ENCODE measurements at regions not wholly inside any gene's neighbourhood (a gene's known extent, or its start where the extent isn't known, plus 50 kb on each side); places are given as distances from the start of the nearest gene placed in this dataset.
"Not testable (repeated sequence)": the region's sequence is repeated elsewhere in the genome, so short reads cannot be mapped to it uniquely, and the experiment has no call there.

DNA sequence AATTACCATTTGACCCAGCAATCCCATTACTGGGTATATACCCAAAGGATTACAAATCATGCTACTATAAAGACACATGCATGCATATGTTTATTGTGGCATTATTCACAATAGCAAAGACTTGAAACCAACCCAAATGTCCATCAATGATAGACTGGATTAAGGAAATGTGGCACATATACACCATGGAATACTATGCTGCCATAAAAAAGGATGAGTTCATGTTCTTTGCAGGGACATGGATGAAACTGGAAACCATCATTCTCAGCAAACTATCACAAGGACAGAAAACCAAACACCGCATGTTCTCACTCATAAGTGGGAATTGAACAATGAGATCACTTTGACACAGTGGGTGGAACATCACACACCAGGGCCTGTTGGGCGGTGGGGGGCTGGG, 83.9 kb upstream of the MAP3K1 start:
- DNase-seq: not testable (repeated sequence)

- no peak for DNase-seq
Observed at GRCh38 chr5:56729488-56729887, 85.9 kb upstream of the MAP3K1 start.

DNA sequence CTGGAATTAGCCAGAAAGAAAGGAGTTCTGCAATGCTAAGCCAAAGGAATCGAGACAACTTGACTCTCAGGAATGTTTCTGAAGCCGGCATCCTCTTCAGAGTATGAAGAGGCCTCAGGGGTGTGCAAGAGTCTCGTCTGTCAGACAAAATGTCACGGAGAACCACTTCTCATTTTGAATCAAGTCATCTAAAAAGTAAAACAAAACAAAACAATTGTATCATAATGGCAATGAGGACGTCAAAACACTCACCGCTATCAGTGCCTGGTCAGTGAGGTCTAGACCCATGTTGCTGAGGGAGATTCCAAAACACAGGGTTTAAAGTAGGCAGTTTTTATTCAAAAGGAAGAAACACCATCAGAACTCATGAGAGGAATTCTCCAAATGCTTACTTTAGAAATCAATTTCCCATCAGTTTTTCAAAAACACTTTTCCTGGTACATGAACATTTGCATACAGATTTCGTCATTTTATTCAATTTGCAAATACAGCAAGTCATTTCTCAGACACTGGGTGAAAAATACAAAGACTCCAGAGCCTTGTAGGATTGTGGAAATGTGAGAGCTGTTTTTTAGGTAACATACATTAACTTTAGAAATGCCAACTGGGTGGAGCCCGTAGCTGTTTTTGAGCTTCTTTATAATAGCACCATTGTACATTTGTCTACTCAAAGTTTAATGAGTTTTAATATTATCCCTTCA, 89.5 kb upstream of the MAP3K1 start:
- no peak for DNase-seq

GRCh38 chr5:56724857-56725256, 90.5 kb upstream of the MAP3K1 start:
- DNase-seq: not testable (repeated sequence)

GRCh38 chr5:56722317-56722716, 93.0 kb upstream of the MAP3K1 start:
- no peak for DNase-seq

DNA sequence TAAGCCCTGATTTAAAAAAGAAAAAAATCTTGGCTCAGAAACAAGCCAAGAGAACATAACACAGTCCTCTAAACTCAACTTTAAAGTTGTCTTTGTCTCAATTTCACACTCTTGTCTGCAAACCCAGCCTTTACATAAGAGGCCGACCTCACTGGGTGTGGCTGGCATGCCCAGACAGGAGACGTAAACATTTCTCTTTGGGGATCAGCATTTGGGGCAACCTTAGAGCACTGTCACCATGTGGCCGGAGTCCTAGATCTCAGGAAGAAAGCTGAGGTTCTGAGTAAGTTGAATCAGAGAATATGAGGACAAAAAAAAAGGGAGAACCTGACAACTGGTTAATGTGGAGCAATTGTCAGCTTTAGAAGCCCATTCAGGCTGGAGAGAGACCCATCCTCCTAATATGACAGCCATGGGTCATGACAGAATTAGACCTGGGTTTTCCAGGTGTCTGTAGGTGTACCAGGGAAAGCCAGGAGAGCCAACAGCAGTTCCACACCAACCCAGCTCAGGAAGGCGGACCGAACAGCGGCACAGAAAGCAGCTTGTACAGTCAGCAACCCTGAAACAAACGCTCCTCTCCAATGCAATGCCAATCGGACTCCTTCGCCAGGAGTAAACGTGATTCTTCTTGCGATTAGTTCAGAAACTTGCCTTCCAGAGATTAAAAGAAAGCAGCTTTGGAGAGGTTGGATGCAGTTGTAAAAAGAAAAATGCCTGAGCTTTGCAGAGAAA, 97.9 kb upstream of the MAP3K1 start:
- no peak for DNase-seq

GRCh38 chr5:56715986-56716385, 99.4 kb upstream of the MAP3K1 start:
- DNase-seq: no peak

GRCh38 chr5:56712895-56713591, 102.3 kb upstream of the MAP3K1 start:
- DNase-seq: no peak

- DNase-seq: no peak
Observed at GRCh38 chr5:56710826-56711590, 104.3 kb upstream of the MAP3K1 start.

- DNase-seq: no peak
Observed at GRCh38 chr5:56706504-56706903, 108.8 kb upstream of the MAP3K1 start.

GRCh38 chr5:56705217-56705616, 110.1 kb upstream of the MAP3K1 start:
- peak; percentile 4 for DNase-seq

DNA sequence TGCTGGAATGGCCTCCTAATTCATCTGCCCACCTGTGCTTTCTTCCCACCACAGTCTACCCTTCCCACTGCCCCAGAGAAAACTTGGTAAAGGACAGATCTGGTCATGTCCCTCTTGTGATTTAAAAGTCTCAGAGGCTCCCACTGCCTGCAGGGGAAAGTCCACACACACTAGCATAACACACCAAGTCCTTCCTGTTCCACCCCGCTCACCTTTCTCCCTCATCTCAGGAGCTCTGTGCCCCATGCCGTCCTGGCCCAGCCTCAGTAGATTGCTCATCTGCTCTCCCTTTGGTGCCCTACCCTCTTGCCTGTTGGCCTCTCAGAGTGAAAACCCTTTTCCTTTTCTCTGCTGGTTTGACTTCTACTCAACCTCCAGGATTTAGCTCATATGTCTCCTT, 111.4 kb upstream of the MAP3K1 start:
- no peak for DNase-seq

GRCh38 chr5:56700711-56701110, 114.6 kb upstream of the MAP3K1 start:
- no peak for DNase-seq

- DNase-seq: no peak
Observed at GRCh38 chr5:56699538-56699937, 115.8 kb upstream of the MAP3K1 start.

DNA sequence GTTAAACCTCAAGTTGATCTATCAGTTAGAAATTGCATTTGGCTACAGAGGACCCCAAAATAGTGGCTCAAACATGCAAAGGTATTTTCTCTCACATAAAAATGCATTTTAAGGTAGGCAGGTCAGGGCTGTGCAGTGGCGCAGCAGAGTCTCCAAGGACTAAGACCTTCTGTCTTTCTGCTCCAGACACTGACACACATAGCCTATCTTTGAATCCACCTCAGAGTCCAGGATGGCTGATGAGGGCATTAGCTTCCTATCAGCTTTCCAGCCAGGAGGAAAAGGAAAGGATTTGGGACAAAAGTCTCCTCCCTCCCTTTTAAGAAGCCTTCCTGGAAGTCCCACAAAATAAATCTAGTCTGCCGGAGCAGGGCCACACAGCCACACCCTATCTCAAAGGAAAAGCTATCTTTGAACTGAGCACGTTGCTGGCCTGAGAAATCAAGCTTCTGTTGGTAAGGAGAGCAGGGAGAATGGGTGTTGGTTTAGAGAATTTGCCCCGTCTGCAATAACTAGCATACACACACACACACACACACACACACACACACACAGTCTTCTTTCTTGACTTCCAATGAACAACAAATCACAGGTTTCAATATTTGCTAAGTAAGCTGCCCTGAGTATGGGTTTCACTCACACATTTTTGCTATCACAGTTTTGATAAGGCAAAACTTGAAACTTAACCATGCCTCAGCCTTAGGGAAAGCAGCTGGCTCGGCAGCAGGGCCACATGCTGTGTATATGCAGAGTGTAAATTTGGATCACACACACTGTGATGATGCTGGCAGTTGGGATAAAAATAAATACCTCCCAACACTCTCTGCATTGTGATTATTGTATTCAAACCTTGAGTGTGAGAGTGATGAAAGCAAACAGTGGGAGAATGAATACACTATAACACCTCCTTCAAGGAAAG, 116.6 kb upstream of the MAP3K1 start:
- DNase-seq: no peak

DNA sequence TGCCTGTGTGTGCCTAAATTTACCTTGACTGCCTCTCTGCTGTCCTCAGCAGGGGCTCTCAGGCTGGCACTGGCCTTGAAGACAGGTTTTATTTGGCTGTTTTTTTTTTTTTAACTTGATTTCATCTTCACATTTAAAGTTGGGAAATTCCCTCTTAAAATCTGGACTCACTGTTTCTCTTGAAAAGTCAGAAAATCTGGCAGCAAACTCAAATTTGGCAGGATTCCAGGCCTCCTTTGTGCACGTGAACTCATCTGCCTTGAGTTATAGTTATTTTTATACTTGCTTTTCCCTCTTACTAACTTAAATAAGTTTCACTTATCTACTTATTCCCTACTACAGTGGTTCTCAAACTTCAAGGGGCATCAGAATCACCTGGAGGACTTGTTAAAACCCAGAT, 118.4 kb upstream of the MAP3K1 start:
- DNase-seq: no peak

DNA sequence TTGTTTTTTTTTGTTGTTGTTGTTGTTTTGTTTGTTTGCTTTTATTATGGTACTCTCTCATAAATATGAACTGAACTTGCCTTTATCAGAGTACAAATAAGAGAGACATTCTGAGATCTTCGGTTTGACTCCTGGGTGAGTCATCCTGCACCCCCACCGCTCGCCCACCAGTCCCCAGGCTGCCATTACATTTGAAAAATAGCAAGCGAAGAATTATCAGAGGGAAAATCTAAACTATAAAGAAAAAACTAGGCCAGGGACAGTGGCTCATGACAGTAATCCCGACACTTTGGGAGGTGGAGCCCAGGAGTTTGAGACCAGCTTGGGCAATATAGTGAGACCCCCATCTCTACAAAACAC, 122.1 kb upstream of the MAP3K1 start:
- no peak for DNase-seq

GRCh38 chr5:56692359-56693219, 122.8 kb upstream of the MAP3K1 start:
- no peak for DNase-seq

- DNase-seq: no peak
Observed at GRCh38 chr5:56688402-56688801, 126.9 kb upstream of the MAP3K1 start.

- DNase-seq: no peak
Observed at GRCh38 chr5:56686337-56687195, 128.8 kb upstream of the MAP3K1 start.
